SJCRH30 (cell line): ENCODE measurements at regions not wholly inside any gene's neighbourhood (a gene's known extent, or its start where the extent isn't known, plus 50 kb on each side); places are given as distances from the start of the nearest gene placed in this dataset.
"Not testable (repeated sequence)": the region's sequence is repeated elsewhere in the genome, so short reads cannot be mapped to it uniquely, and the experiment has no call there.

Source experiments
- DNase-seq, 2 experiments: peaks; one replicate each; pipeline ENCODE4 v3.0.0-alpha.2; 2015 to 2020
- H3K27ac ChIP-seq: fragments of 250-450 bp; sonication (Bioruptor Pico); 2 replicates; pipeline ENCODE4 v1.5.1; 2020; ENCODE audit warnings: mild to moderate bottlenecking, moderate library complexity
- H3K27me3 ChIP-seq: fragments of 250-450 bp; sonication (Bioruptor Pico); 2 replicates; pipeline ENCODE4 v1.5.1; 2020; ENCODE audit warnings: mild to moderate bottlenecking, moderate library complexity
- H3K36me3 ChIP-seq: fragments of 250-450 bp; sonication (Bioruptor Pico); 2 replicates; pipeline ENCODE4 v1.5.1; 2020; ENCODE audit warnings: mild to moderate bottlenecking, moderate library complexity
- H3K4me1 ChIP-seq: fragments of 250-450 bp; sonication (Bioruptor Pico); 2 replicates; pipeline ENCODE4 v1.5.1; 2020; ENCODE audit warnings: mild to moderate bottlenecking, moderate library complexity
- H3K4me3 ChIP-seq: fragments of 250-450 bp; sonication (Bioruptor Pico); 2 replicates; pipeline ENCODE4 v1.5.1; 2020; ENCODE audit warnings: mild to moderate bottlenecking, moderate library complexity
- H3K9me3 ChIP-seq: fragments of 250-450 bp; sonication (Bioruptor Pico); replicated peaks from 2 replicates; pipeline ENCODE4 v1.5.1; 2020; ENCODE audit warnings: mild to moderate bottlenecking, moderate library complexity

DNA sequence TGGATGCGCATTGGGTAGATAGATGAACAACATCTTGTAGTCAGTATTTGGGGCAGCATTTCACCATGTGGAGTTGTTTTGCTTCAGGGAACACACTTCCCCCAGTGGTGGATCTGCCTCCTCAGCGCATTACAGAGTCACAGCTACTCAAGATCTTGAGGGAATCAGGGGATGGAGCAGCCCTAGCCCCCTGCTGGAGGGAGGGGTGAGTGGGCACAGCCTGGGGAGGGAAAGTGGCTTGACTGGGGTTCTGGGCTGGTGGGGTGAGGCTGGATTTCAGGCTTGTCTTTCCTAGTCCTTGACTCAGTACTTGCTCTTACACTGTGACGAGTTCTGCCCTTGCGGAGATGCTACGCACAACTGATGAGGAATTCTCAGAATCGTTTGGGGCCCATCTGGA is 271.0 kb upstream of the HS6ST1 start:
- Histone ChIP-seq H3K36me3 (no peaks in the 10 kb centered on the region), H3K27ac (no peak overlapping the region), H3K9me3 (0 out of 2 replicates have a peak, but pooled peaks cover under 1% of the 10 kb centered on the region), H3K4me3 (no peak overlapping the region), H3K4me1 (peaks cover 14% of the 10 kb centered on the region), H3K27me3 (no peaks in the 10 kb centered on the region)
- no peak for DNase-seq

DNA sequence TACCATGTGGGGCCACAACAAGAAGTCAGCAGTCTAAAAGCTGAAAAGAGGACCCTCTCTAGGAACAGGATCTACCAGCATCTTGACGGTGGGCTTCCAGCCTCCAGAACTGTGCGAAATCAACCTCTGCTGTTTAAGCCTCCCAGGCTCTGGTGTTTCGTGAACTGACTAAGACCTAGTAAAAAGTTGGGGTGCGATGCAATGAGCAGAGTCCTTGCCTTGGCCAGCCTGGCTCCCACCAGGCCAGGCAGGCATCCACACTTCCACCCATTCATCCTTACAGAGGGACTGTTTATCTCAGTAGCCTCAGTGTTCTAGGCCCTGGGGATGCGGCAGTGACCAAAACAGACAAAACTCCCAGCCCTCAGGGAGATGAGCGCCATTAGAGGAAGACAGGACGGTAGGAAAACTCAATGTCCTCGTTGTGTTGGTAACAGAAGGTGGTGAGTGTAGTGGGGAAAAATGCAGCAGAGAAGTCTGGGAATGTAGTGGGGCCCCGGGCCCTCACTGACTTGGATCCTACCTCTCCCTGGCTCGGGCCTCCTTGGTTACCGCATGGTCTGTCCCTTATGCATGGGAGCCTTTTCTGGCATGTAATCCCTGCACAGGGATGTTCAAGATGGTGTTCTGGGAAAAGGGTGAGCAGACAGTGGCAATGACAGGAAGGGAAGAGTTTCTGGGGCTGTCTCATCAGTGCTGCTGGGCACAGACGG is 271.8 kb upstream of the HS6ST1 start:
- DNase-seq: no peak
- no peaks in the 10 kb centered on the region for H3K27me3 ChIP-seq
- no peak overlapping the region for H3K4me3 ChIP-seq
- no peaks in the 10 kb centered on the region for H3K9me3 ChIP-seq
- peaks cover 22% of the 10 kb centered on the region for H3K4me1 ChIP-seq
- no peak overlapping the region for H3K27ac ChIP-seq
- H3K36me3 ChIP-seq: no peaks in the 10 kb centered on the region

- Histone ChIP-seq H3K4me3 (no peak overlapping the region), H3K4me1 (peaks cover 30% of the 10 kb centered on the region), H3K27me3 (no peaks in the 10 kb centered on the region), H3K27ac (no peak overlapping the region), H3K9me3 (no peaks in the 10 kb centered on the region), H3K36me3 (no peaks in the 10 kb centered on the region)
- no peak for DNase-seq
These were observed 272.6 kb upstream of the HS6ST1 start for GRCh38 chr2:128591022-128591860.

- Histone ChIP-seq H3K9me3 (no peaks in the 10 kb centered on the region), H3K27me3 (no peaks in the 10 kb centered on the region), H3K27ac (no peak overlapping the region), H3K36me3 (no peaks in the 10 kb centered on the region), H3K4me3 (no peak overlapping the region), H3K4me1 (peaks cover 32% of the 10 kb centered on the region)
- DNase-seq: no peak
These were observed 273.5 kb upstream of the HS6ST1 start for GRCh38 chr2:128591861-128592822.

DNA sequence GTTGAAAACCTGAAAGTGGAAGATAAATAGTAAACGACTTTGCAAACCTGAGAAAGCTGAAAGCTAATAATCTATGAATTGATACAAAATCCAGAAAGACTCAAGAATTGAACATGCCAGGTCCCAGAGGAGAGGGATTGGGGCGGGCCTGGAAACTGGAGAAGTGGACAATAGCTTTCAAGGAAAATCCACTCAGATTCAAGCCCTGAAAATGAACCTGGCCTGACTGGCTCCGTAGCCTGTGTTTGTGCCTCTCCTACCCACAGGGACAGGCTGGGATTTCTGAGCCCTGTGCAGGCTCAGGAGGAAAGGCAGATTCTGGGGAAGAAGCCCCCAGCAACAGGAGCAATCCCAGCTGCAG is 274.8 kb upstream of the HS6ST1 start:
- no peaks in the 10 kb centered on the region for H3K27me3 ChIP-seq
- H3K27ac ChIP-seq: peak overlapping the region; percentile 54
- no peaks in the 10 kb centered on the region for H3K36me3 ChIP-seq
- H3K4me1 ChIP-seq: peaks cover 32% of the 10 kb centered on the region
- DNase-seq: no peak
- no peaks in the 10 kb centered on the region for H3K9me3 ChIP-seq
- H3K4me3 ChIP-seq: no peak overlapping the region

DNA sequence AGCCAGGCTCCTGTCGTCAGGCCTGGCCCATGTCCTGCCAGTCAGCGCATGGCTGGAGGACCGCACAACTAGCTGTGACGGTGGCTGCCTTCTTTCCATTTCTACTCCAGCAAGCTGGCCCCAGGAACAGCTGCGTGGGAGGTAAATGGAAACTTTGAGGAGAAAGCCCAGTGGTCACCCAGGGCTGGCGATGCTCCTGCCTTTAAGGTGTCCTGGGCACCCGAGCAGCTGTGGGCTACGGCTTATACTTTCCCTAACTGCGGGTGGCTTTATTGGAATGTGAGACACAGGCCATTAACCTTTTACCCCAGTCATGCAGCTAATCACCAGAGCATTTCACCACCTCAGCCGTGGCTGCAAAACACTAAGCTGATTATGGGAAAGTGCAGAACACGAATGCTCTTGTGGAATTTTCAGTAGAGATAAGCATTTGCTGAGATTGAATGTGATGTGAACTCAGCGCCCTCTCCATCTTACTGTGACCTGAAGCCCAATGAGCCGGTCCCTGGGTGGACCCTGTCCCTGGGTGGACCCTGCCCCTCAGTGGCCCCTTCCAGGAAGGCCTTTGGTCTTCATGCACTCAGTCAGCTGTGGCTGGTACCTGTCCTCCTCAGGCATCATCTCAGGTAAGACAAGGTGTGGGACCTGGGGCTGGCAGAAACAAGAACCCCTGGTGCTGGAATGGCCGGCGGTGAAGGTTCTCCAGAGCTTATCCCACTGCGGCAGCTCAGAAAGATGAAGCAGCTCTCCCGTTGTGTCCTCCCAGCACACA is 275.4 kb upstream of the HS6ST1 start:
- no peaks in the 10 kb centered on the region for H3K9me3 ChIP-seq
- H3K27ac ChIP-seq: peak overlapping the region; percentile 54
- peaks cover 32% of the 10 kb centered on the region for H3K4me1 ChIP-seq
- H3K4me3 ChIP-seq: no peak overlapping the region
- no peaks in the 10 kb centered on the region for H3K36me3 ChIP-seq
- peak; percentile 82 for DNase-seq
- H3K27me3 ChIP-seq: no peaks in the 10 kb centered on the region

DNA sequence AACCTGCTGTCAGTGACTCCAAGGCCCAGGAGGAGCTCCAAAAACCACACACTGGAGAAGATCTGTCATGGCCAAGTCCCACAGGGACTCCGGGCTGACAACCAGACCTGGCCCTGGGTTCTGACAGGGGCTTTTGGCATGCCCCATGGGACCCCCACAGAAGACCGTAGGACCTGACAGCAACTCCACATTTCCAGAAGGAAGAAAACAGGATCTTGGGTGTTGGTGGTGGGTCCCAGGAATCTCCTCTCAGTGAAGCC is 275.9 kb upstream of the HS6ST1 start:
- DNase-seq: no peak
- H3K9me3 ChIP-seq: no peaks in the 10 kb centered on the region
- peaks cover 32% of the 10 kb centered on the region for H3K4me1 ChIP-seq
- H3K27me3 ChIP-seq: no peaks in the 10 kb centered on the region
- H3K27ac ChIP-seq: peak overlapping the region; percentile 10; the same call in 1 of the 2 replicates
- H3K4me3 ChIP-seq: no peak overlapping the region
- no peaks in the 10 kb centered on the region for H3K36me3 ChIP-seq

DNA sequence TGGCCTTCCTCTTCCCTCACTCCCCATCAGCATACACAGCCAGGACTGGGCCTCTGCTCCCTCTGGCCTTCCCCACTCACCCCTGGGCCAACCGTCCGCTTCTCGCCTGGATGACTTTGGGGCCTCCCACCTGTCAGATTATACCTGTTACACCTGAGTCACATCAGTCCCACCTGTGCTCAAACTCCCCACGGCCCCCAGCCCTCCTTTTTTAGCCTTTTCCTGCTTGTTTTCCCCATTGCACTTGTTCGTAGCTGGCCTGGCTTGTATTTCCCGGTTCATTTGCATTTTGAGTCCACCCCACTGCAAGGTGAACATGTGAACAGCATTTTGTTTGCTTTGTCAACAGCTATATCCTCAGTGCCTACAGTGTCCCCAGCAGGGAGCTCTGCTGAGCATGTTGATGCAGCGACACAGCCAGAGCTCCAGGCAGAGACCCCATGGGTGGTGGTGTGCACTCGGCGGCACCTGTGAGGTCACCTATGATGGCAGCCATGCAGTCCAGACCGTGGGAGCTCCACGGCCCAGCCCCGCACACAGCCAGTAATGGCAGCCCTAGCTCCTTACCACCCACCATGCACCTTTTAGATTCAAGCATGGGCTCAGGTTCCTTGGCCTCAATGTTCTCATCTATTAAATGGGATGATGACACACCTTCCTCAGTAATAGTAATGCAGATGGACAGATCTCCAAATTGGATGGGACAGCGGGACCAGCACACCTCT is 276.4 kb upstream of the HS6ST1 start:
- H3K27me3 ChIP-seq: no peaks in the 10 kb centered on the region
- no peaks in the 10 kb centered on the region for H3K36me3 ChIP-seq
- H3K27ac ChIP-seq: peak overlapping the region; percentile 6; the same call in 1 of the 2 replicates
- no peak overlapping the region for H3K4me3 ChIP-seq
- H3K4me1 ChIP-seq: peaks cover 32% of the 10 kb centered on the region
- no peaks in the 10 kb centered on the region for H3K9me3 ChIP-seq
- DNase-seq: no peak

DNA sequence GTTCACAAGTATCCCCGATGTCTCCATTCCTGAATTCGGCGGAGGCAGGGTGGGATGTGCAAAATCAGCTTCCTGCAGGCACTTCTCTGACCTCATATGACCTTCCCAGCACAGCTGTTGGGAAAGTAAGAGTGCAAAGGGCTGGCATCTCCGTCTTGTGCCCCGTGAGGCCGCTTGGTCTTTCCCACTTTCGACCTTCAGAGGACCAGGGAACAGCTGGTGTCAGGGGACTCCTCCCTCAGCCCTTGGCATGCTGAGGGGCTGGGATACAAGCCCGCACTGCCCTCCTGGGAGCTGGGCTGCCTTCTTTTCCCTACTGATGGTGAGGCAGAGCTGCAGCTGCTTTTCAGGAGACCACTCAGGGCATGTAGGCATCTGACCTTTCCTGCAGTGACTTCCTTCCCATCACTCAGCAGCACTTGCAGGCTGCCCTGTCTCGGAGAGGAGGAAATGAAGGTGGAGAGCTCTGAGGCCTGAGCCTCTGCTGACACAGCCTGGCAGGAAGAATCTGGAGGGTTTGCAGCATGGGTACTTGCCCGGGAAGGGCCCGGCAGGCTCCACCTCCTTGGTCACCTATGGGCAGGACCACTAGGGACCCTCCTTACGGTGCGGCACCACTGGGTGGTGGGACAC is 277.2 kb upstream of the HS6ST1 start:
- no peak overlapping the region for H3K4me3 ChIP-seq
- H3K4me1 ChIP-seq: peaks cover 32% of the 10 kb centered on the region
- peak overlapping the region; percentile 6; the same call in 1 of the 2 replicates for H3K27ac ChIP-seq
- H3K27me3 ChIP-seq: no peaks in the 10 kb centered on the region
- no peaks in the 10 kb centered on the region for H3K9me3 ChIP-seq
- DNase-seq: peak; percentile 64 to 65
- H3K36me3 ChIP-seq: no peaks in the 10 kb centered on the region

GRCh38 chr2:128596396-128597120 is 277.9 kb upstream of the HS6ST1 start:
- H3K36me3 ChIP-seq: no peaks in the 10 kb centered on the region
- DNase-seq: no peak

DNA sequence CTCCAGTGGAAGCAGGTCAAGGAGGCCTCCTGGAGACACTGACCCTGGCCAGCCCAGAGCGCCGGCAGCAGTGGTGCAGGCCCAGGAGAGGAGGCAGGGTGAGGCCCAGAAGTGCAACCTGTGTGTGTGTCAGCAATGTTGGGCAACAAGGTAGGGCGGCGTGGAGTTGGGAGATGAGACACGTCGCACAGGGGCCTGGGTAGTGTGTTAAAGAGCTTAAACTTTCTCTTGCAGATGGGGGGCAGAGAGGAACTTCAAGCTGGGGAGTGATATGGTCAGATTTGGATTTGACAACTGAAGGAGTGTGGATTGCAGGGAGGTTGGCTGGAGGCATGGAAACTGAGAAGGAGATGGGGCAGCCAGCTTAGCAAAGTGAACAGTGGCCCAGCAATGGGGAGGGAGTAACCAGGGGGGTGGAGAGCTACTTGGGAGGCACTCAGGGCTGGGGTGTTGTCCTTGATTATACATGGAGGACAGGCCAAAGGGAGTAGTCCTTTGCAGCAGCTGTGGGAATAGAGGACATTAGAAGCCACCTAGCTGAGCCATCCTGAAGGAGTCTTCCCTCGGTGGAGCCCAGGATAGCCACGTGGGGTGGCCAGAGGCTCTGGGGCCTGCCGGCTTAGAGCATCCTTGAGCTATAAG is 278.6 kb upstream of the HS6ST1 start:
- Histone ChIP-seq H3K9me3 (no peaks in the 10 kb centered on the region), H3K36me3 (no peaks in the 10 kb centered on the region), H3K4me3 (no peak overlapping the region), H3K4me1 (peaks cover 32% of the 10 kb centered on the region), H3K27ac (no peak overlapping the region), H3K27me3 (no peaks in the 10 kb centered on the region)
- DNase-seq: no peak

More at GRCh38 chr2:128596396-128597120, 277.9 kb upstream of the HS6ST1 start:
- H3K27me3 ChIP-seq: no peaks in the 10 kb centered on the region
- peaks cover 32% of the 10 kb centered on the region for H3K4me1 ChIP-seq
- no peak overlapping the region; the same call in 1 of the 2 replicates for H3K27ac ChIP-seq
- no peaks in the 10 kb centered on the region for H3K9me3 ChIP-seq
- H3K4me3 ChIP-seq: no peak overlapping the region

GRCh38 chr2:128598260-128598659 is 279.6 kb upstream of the HS6ST1 start:
- not testable (repeated sequence) for H3K27me3 ChIP-seq, H3K9me3 ChIP-seq

More at GRCh38 chr2:128598260-128598659, 279.6 kb upstream of the HS6ST1 start:
- DNase-seq, H3K4me3 ChIP-seq, H3K27ac ChIP-seq, H3K36me3 ChIP-seq: not testable (repeated sequence)
- H3K4me1 ChIP-seq: peaks cover 31% of the 10 kb centered on the region
